Fibroblast of lung (primary cell): ENCODE measurements at regions not wholly inside any gene's neighbourhood (a gene's known extent, or its start where the extent isn't known, plus 50 kb on each side); places are given as distances from the start of the nearest gene placed in this dataset.
A peak's percentile ranks its signal among the peaks of the same experiment; 100 is the strongest.

Source experiments
- DNase-seq, 2 donors: peaks; one replicate each; pipeline versions ENCODE4 v3.0.0 to v3.0.0-alpha.2; 2010; ENCODE audit warnings: low read depth in 2 of 2
- H2AFZ ChIP-seq: 2 replicates; pipeline ENCODE4 v1.5.1; 2012; ENCODE audit warnings: low read length, control low read depth, inconsistent platforms
- H3K27ac ChIP-seq: 2 replicates; pipeline ENCODE4 v1.5.1; 2011; ENCODE audit warnings: low read length, control low read depth; ENCODE audit not compliant: insufficient read depth
- H3K27me3 ChIP-seq: 2 replicates; pipeline ENCODE4 v1.5.1; 2011; ENCODE audit warnings: mild to moderate bottlenecking, low read length; ENCODE audit not compliant: control insufficient read depth, insufficient read depth
- H3K36me3 ChIP-seq: 2 replicates; pipeline ENCODE4 v1.5.1; 2011; ENCODE audit warnings: low read length; ENCODE audit not compliant: control insufficient read depth, insufficient read depth
- H3K4me1 ChIP-seq: 2 replicates; pipeline ENCODE4 v1.5.1; 2011; ENCODE audit warnings: low read length; ENCODE audit not compliant: control insufficient read depth, insufficient read depth; ENCODE audit errors: extremely low read depth
- H3K4me2 ChIP-seq: 2 replicates; pipeline ENCODE4 v1.5.1; 2011; ENCODE audit warnings: low read length, control low read depth; ENCODE audit not compliant: insufficient read depth; ENCODE audit errors: extremely low read depth
- H3K4me3 ChIP-seq, 4 experiments: fragments of 200-600 bp in 1 of 4; sonication (generic) in 1 of 4; replicated peaks in 1 of 4; 2 replicates each; pipeline ENCODE4 v1.5.1; 2011 to 2016; ENCODE audit warnings: low read length in 4 of 4, low read depth in 3 of 4, mild to moderate bottlenecking in 3 of 4, control low read depth in 2 of 4, inconsistent platforms in 1 of 4, mixed read lengths in 1 of 4; ENCODE audit not compliant: insufficient read depth in 1 of 4; ENCODE audit errors: control extremely low read depth in 1 of 4
- H3K79me2 ChIP-seq: 2 replicates; pipeline ENCODE4 v1.5.1; 2012; ENCODE audit warnings: mild to moderate bottlenecking, low read length, inconsistent platforms; ENCODE audit not compliant: control insufficient read depth, insufficient read depth
- H3K9ac ChIP-seq: 2 replicates; pipeline ENCODE4 v1.5.1; 2011; ENCODE audit warnings: mild to moderate bottlenecking, low read length, control low read depth; ENCODE audit not compliant: insufficient read depth
- H3K9me3 ChIP-seq: 2 replicates; pipeline ENCODE4 v1.5.1; 2012; ENCODE audit warnings: low read depth, low read length; ENCODE audit not compliant: control insufficient read depth, insufficient read depth
- H4K20me1 ChIP-seq: 2 replicates; pipeline ENCODE4 v1.5.1; 2011; ENCODE audit warnings: low read length; ENCODE audit not compliant: control insufficient read depth, insufficient read depth; ENCODE audit errors: extremely low read depth
- EZH2 ChIP-seq: IDR thresholded peaks from 2 replicates; pipeline ENCODE4 v1.5.1; 2012; ENCODE audit warnings: low read length, control low read depth, mild to moderate bottlenecking; ENCODE audit errors: missing control alignments
- TF ChIP-seq, protein P1 (sequence below), 2 donors: IDR thresholded peaks in 1 of 2; conservative IDR thresholded peaks in 1 of 2; 1 replicate in 1 of 2; 2 replicates in 1 of 2; pipeline ENCODE4 v1.5.1; 2011 to 2012; ENCODE audit warnings: low read length in 2 of 2, control low read depth in 1 of 2, inconsistent platforms in 1 of 2, low read depth in 1 of 2, mild to moderate bottlenecking in 1 of 2

DNA sequence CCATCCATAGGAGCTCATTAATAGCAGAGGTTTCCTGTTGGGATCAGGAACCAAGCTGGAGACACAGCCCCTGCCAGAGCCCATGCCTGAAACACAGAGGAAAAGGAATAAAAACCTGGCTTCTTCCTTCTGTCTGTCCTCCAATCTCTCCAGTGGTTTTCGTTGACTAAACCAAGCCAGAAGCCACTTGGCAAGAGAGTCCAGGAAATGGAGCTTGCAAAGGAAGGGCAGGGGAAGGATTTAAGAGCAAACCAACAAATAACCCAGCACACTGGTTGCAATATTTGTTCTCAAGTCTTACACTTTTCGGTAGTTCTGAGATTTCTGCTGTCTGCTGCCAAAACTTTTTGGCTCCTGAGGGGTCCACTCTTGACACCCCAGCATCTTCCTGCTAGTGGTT is 137.0 kb upstream of the BMP2 start:
- Histone ChIP-seq H4K20me1 (no peaks in the 10 kb centered on the region), H3K27me3 (no peaks in the 10 kb centered on the region), H3K4me3 (no peak overlapping the region), H3K9ac (no peak overlapping the region), H3K27ac (no peak overlapping the region), H2AFZ (no peak overlapping the region), H3K79me2 (no peaks in the 10 kb centered on the region), H3K4me1 (no peaks in the 10 kb centered on the region), H3K9me3 (no peaks in the 10 kb centered on the region), H3K4me2 (no peak overlapping the region), H3K36me3 (no peaks in the 10 kb centered on the region)
- DNase-seq = peak in 1 of 2 donors; percentile 30
- TF ChIP-seq EZH2 = no peak
- TF ChIP-seq, protein P1, sequence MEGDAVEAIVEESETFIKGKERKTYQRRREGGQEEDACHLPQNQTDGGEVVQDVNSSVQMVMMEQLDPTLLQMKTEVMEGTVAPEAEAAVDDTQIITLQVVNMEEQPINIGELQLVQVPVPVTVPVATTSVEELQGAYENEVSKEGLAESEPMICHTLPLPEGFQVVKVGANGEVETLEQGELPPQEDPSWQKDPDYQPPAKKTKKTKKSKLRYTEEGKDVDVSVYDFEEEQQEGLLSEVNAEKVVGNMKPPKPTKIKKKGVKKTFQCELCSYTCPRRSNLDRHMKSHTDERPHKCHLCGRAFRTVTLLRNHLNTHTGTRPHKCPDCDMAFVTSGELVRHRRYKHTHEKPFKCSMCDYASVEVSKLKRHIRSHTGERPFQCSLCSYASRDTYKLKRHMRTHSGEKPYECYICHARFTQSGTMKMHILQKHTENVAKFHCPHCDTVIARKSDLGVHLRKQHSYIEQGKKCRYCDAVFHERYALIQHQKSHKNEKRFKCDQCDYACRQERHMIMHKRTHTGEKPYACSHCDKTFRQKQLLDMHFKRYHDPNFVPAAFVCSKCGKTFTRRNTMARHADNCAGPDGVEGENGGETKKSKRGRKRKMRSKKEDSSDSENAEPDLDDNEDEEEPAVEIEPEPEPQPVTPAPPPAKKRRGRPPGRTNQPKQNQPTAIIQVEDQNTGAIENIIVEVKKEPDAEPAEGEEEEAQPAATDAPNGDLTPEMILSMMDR (conservative IDR thresholded peaks at IDR 0.05 in 1 of 2, IDR thresholded peaks at IDR 0.05 in 1 of 2; ENCODE audit: low read depth in 1 of 2, low read length in 2 of 2) = no peak

DNA sequence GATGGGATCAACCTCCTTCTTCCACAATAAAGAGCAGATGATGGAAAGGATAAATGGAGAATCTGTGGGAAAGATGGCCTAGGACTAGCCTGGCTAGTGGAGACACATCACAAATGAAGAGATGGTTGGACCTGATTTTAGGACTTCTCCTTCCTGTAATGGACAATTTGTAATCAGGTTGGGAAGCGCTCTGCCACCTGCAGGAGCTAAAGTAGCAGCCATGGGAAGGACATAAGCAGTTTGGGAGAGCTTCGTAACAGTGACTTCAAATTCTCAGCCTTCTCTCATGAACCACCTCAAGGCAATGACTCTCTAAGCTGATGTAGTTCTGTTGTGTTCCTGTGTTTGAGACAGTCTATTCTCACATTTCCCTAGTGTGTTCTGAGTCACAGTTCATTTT is 137.9 kb upstream of the BMP2 start:
- Histone ChIP-seq H3K4me3 (no peak overlapping the region), H4K20me1 (no peaks in the 10 kb centered on the region)
- no peak for TF ChIP-seq EZH2
- TF ChIP-seq, protein P1 (conservative IDR thresholded peaks at IDR 0.05 in 1 of 2, IDR thresholded peaks at IDR 0.05 in 1 of 2; ENCODE audit: low read depth in 1 of 2, low read length in 2 of 2) = no peak

DNA sequence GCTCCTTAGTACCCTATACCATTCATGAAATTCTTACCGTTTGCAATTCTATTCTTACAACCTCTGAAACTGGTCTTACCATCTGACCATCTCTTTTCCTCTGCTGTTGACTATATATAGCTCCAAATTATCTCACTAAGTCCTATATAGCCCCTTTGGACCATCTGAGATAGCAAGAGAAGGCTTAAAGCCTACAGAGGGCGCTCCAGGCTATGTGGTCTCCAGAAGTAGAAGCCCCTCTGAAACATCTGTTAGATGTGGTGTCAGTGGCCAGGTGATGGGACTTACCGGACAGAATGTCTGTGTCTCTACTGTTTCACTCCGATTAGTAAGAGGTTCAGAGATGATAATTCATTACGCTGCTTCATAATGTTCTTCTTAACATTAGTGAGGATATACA is 140.7 kb upstream of the BMP2 start:
- Histone ChIP-seq H3K27ac (no peak overlapping the region), H3K9ac (no peak overlapping the region), H3K4me1 (no peaks in the 10 kb centered on the region), H2AFZ (no peak overlapping the region), H3K4me2 (no peak overlapping the region), H3K36me3 (no peaks in the 10 kb centered on the region), H3K9me3 (no peaks in the 10 kb centered on the region), H4K20me1 (no peaks in the 10 kb centered on the region), H3K27me3 (no peaks in the 10 kb centered on the region), H3K79me2 (no peaks in the 10 kb centered on the region), H3K4me3 (no peak overlapping the region)
- no peak for TF ChIP-seq EZH2
- TF ChIP-seq, protein P1 (conservative IDR thresholded peaks at IDR 0.05 in 1 of 2, IDR thresholded peaks at IDR 0.05 in 1 of 2; ENCODE audit: low read depth in 1 of 2, low read length in 2 of 2) = no peak
- no peak for DNase-seq

More for the DNA sequence above, 137.9 kb upstream of the BMP2 start:
- H2AFZ ChIP-seq = no peak overlapping the region
- no peak overlapping the region for H3K27ac ChIP-seq
- no peak overlapping the region for H3K4me2 ChIP-seq
- no peaks in the 10 kb centered on the region for H3K9me3 ChIP-seq
- no peaks in the 10 kb centered on the region for H3K36me3 ChIP-seq
- H3K4me1 ChIP-seq = no peaks in the 10 kb centered on the region
- no peak for DNase-seq
- no peaks in the 10 kb centered on the region for H3K79me2 ChIP-seq
- H3K9ac ChIP-seq = no peak overlapping the region
- H3K27me3 ChIP-seq = no peaks in the 10 kb centered on the region
